GM19328 (cell line): ENCODE measurements at regions not wholly inside any gene's neighbourhood (a gene's known extent, or its start where the extent isn't known, plus 50 kb on each side); places are given as distances from the start of the nearest gene placed in this dataset.

Source experiments
- ATAC-seq: cut with Tn5 transposase; IDR thresholded peaks from one replicate; pipeline ENCODE4 v1.9.1; 2021; ENCODE audit warnings: mild to moderate bottlenecking, moderate library complexity; ENCODE audit not compliant: unreplicated experiment

DNA sequence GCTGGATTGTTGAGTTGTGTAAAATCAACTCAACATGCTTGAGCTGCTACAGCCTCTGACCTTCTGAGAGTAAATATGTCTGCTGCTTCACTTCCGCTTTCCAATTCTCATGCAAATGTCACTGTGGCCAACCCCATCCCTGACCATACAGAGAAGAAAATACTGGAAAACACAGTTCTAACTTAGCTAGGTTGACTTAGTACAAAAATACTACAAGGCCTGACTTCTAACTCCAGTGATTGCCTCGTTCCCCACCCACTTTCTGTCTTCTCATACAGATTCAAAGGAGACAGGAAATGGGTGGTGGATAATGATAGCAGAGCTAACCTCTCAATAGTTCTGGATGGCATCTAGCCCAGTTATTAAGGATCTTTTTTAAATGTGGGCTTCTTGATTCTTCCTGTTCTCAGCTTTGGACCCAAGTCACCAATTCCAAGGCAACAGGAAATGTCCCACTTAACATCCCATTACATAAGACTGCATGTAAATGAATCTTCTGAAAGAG lies 226.6 kb upstream of the SLC24A2 start:
- ATAC-seq, result no peak

DNA sequence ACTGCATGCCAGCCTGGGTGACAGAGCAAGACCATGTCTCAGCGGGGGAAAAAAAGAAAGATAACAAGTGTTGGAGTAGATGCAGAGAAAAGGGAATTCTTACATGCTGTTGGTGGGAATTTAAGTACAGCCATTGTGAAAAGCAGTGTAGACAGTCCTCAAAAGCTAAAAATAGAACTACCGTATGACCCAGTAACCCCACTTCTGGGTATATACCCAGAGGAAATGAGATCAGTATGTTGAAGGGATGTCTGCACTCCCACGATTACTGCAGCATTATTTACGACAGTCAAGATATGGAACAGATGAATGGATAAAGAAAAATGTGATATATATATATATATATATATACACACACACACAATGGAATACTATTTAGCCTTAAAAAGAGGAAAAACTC lies 225.3 kb upstream of the SLC24A2 start:
- no peak for ATAC-seq

DNA sequence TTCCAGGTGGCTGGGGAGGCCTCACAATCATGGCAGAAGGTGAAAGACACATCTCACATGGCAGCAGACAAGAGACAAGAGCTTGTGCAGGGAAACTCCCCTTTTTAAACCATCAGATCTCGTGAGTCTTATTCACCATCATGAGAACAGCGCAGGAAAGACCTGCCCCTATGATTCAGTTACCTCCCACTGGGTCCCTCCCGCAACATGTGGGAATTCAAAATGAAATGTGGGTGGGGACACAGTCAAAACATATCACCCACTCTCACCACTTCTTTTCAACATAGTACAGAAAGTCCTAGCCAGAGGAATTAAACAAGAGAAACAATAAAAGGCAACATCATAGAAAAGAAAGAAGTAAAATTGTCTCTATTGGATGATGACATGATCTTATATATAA lies 223.4 kb upstream of the SLC24A2 start:
- no peak for ATAC-seq

DNA sequence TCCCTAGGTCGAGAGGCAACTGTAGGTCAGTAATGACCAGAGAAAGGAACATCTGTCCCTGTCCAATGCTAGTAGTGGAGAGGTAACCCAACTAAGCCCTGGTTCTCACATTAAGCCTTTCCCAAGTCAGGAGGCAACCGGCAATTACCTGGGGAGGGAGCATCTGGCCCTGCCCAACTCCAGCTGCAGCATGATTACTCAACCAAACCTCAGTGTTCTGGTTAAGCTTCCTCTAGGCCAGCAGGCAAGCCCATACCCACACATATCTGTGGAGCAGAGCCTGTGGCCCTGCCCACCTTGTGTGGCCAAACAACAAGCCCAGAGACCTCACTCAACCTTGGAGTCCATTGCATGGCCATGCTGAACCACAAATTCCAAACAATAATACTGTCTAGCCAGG lies 220.8 kb upstream of the SLC24A2 start:
- no peak for ATAC-seq

DNA sequence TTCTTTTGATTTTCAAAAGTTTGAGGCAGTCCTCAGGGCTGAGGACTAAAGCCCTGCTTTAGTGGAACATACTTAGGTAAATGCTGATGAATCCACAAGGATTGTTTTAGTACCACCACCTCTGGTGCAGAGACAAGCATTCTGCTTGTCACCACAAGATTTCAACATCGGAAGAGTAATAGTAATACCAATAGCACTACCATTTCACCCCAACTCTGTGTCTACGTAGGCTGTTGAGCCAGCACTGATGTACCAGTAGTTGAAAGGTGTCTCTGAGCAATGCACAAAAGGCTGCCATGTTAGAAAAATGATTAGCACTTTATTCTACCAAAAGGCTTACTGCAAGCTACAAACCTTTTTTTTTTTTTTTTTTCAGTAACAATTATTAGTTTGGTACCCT lies 213.2 kb upstream of the SLC24A2 start:
- ATAC-seq, result no peak

DNA sequence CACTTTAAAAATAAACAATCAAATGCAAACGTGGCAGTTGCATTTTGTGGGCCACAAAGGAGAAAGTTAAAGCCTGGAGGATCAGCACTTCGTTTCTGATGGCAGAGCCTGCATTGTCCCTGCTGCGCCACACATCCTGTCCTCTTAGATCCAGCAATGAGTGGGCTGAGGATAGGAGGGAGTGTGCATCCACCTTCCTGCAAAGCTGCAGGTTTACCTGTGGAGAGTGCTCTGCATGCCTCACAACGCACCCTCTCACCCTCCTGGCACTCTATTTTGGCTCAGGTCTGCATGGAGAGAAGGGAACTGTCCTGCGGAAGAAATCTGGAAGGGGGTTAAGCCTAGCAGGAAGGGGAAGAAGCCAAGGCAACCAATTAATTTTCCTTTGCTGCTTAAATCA lies 212.2 kb upstream of the SLC24A2 start:
- no peak for ATAC-seq

DNA sequence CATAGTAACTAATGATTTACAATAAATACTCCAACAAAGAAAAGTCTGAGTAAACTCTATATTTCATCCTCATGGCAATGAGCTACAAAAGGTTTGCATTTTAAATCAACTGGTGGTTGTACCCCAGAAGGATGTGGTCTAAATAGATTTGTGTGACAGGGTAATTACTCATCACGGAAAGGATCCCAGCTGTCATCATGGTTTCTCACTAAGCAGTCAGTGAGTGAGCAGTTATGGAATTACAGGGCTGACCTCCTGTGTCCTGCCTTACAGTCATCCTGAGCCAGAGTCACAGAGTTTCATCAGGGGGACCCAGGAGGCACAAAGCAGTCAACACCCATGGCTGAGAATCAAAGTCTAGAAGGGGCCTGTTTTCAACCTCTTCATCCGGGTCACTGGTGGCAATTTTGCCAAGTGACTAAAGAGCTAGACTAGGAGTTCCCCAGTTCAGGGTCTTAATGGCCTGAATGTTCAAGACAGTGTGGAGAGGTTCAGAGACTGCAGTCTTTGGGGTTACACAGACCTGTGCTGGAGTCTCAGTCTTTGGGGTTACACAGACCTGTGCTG lies 210.7 kb upstream of the SLC24A2 start:
- ATAC-seq, result peak; percentile 83

DNA sequence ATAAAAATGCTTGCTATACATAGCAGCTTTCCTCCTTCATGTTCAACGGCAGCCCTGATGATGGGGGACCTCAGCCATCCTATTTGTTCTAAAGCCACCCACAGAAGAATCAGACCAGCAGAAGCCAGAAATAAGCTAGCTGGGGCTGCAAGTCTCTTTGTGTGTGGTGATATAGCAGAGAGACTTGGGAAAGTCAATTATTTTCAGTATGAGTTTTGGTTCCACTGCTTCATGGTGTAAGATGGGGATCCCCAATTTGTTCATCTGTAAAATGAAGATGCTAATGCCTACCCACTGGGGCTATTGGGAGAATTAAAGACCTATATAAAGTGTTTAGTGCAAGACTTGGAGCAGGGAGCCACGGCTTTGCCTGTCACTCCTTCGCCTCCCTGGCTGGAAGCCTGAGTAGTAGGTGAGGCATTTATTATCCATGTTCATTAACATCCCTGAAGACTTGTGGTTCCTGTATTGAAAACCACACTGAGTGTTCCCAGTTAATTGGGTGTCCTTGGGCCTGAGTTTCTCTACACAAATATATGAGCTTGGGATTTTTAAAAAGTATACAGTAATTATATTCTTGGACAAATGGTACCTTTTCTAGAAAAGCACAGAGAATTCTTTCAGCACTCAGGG lies 210.1 kb upstream of the SLC24A2 start:
- no peak for ATAC-seq

DNA sequence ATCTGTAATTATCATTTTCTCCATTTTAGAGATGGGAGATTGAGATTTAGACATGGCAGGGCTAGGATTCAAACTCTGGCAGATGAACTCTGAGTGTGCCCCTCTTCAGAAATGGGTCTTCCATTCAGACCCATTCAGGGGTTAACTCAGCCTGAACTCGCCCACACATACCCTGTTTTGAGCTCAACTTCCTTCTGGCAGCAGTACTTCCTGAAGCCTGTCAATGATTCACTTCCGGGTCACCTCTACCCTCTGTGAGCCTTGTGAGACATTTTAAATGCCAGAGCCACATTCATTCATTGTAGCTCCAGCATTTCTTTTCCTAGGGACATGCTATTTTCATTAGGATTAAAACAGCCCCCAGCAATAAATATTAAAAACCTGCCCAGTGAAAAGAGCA lies 209.3 kb upstream of the SLC24A2 start:
- ATAC-seq, result no peak

DNA sequence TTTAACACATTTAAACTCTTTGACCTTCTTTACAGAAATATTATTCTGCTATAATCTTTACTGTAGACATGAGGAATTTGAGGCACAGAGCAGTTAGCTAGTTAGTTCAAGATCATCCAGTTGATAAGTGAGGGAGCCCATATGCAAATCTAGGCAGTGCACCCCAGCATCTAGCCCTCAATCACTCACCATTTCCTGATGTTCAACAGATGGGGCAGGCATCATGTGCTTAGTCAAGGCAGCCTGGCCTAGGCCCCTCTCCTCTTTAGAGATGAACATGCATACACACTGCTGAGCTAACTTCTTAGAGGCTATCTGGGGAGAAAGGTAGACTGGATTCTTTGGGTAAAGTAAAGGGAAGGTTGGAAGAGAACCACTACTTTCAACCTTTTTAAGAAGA lies 206.8 kb upstream of the SLC24A2 start:
- ATAC-seq, result no peak

DNA sequence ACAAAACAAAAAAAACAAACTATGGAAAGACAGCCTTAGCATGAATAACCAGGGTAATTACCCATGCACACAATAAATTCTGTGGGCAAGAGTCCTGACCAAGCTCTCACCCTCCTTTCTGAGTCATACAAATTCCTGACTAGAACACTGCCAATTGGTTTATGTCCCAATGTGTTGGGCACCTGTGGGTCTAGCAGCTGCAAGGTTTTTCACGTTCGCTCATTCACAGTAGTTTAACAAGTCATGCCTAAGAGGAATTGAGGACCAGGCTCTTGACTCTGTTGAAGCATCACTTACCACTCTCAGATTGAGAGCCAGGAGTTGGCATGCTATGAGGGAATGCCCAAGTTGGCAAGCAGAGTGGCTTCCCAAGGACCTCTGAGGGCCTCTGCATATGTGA lies 205.5 kb upstream of the SLC24A2 start:
- no peak for ATAC-seq

DNA sequence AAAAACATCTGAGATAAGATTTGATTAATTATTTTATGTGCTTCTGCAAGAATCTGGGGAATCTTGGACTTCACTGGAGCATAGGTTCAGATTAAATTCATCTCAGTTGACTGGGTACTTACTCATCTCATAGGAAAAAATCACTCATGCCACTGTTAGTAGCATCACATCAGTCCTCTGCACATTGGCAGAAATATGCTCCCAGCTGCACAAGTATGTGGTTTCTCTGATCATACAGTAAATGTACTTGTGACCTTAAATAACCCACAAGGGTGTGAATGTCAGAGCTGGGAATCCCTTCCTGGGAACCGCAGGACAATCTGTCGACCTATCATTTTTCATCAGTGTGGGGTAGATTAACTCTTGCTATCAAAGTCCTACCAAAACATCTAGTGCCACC lies 203.7 kb upstream of the SLC24A2 start:
- no peak for ATAC-seq

DNA sequence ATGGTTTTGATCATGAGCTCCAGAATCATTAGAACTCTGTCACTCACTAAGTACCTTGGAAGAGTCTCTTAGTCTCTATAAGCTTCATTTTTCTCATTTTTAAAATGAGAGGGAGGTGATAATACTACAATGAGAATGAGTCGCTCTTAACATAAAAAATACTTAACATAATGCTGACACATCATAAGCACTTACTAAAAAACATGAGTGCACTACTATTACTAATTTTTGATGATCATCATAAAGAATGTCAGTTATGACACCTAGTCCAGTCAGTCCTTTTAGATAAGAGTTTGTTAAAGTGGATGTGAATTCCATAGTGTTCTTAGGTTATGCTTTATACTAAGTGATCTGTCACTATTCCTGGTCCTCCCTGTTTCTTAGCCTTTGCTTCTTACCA lies 200.4 kb upstream of the SLC24A2 start:
- no peak for ATAC-seq

DNA sequence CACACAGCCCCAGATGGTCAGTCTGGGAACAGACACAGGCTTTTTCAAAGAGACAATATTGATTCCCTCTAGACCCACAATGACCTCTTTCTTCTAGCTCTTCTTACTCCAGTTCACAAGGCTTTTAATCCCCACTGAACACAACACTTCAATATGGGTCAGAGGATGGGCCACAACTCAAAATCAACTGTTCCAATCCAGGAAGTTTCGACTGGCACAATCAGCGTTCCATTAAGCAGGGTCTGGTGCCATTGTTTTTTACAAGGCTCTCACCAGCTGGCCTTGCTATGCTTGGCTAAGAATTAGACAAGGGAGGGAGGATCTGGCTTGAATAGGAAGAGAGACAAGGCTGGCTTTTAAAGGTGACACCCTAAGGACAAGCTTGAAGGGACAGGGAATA lies 199.4 kb upstream of the SLC24A2 start:
- ATAC-seq, result no peak

DNA sequence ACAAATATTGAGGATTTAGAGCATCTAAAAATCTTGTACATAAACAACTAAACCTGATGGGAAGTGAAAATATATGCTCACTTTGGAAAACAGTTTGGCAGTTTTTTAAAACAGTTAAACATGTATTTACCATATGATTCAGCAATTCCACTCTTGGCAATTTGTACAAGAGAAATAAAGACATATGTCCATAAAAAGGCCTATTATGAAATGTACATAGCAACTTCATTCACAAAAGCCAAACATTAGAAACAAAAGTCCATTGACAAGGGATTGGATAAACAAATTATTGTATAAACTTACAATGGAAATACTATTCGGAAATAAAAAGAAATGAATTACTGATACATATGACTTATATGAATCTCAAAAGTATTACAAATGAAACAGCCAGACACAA lies 196.2 kb upstream of the SLC24A2 start:
- no peak for ATAC-seq

DNA sequence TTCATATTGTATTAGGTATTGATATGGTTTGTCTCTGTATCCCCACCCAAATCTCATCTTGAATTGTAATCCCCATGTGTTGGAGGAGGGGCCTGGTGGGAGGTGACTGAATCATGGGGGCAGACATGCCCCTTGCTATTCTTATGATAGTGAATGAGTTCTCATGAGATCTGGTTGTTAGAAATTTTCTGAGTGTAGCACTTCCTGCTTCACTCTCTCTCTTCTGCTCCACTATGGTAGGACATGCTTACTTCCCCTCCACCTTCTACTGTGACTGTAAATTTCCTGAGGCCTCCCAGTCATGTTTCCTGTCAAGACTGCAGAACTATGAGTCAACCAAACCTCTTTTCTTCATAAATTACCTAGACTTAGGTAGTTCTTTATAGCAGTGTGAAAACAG lies 187.4 kb upstream of the SLC24A2 start:
- no peak for ATAC-seq

DNA sequence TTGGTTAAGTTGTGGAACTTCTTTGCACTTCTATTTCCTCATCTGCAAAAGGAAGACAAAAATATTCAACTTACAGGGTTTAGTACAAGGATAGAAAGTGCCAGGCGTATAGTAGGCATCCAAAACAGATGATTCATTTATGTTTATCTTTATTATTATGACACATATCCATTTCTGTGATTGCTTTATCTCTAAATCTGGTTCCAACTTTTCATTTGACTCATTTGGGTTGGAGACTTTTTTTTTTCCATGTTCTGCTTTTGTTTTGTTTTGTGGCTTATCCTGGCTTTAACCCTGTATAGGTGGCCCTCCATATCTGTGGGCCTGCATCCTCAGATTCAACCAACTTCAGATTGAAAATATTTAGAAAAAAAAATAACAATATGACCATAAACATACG lies 186.7 kb upstream of the SLC24A2 start:
- no peak for ATAC-seq

DNA sequence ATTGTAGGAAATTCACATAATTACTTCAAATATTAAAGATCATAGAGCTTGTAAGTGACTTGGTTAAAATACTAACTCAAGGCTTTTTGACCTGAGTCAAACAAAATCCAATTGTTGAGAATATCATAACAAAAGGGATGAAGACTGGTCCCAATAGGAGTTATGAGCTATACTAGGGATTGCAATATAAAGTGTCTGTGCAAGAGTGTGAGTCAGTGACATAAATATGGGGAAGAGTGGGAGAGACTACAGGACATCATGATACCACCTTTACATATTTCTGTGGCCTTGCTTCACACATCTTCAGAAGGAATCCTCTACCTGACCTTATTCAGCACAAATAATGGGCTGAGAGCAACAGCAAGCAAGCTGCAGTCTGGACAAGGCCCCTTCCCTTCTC lies 180.9 kb upstream of the SLC24A2 start:
- no peak for ATAC-seq

DNA sequence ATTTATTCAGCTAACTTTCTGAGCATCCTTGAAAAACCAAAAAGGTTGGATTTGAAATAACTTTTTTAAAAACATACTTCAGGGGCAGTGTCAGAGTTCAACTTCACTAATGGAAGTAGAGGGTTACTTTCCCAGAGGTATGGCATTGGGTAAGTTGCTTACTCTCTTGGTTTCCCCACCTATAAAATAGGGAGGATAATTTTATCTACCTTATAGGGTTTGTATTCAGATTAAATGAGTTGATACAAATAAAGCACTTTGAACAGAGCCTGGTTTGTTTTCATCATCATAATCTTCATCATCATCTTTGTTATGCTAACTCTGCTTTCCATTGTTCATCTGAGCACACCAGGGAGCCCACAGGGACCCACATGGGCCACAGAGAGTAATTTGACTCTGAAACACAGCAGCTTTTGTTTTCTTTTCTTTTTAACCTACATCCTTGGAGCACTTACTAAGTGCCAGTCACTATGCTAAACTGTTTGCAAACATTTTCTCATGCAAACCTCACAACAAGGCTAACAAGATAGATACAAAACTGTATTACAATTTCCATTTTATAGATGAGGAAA lies 179.1 kb upstream of the SLC24A2 start:
- ATAC-seq, result no peak

DNA sequence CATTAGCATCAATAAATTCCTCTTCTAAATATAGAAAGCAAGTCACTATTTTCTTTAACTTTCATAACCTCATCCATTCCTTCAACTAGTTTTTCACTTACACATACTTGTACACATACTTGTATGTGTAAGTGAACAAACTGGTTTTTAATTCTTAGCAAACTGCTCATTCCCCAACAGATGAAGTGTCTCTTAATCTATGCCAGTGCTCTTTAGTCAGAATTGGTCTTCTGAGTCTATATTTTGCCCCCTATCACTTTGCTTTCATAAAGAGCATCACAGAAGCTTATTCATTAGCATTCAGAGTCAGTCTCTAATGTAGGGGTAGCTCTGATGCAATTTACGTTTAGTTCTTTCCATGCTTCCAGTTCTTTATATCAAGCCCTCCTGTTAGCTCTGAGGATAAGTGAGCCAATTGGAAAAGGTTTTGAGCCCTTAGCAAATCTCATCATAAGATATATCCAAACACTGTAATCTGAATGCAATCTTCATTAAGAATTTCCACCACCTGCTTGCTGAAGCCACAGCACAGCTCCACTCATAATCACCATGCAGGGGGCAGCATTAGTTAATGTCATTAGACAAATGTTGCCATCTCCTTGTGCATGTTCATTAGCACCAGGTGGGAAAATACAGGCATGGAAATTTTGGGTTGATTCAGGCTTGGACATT lies 178.5 kb upstream of the SLC24A2 start:
- no peak for ATAC-seq

DNA sequence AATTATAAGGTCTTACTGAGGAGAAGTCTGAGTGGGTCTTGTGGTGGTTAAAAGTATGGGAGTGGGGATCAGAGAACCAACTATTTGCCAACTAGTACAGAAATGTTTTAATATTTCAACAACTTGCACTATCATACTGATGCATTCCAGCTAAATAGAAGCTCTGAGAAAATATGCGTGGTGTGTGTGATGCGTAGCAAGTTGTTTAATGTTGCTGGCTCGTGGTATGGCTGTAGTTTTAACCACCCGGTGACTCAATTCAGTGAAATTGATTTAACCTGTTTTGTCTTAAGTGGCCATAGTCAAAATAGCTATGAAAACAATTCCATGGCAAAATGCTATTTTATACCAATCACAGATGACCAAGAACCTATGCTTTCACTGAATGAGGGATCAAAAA lies 176.5 kb upstream of the SLC24A2 start:
- no peak for ATAC-seq

DNA sequence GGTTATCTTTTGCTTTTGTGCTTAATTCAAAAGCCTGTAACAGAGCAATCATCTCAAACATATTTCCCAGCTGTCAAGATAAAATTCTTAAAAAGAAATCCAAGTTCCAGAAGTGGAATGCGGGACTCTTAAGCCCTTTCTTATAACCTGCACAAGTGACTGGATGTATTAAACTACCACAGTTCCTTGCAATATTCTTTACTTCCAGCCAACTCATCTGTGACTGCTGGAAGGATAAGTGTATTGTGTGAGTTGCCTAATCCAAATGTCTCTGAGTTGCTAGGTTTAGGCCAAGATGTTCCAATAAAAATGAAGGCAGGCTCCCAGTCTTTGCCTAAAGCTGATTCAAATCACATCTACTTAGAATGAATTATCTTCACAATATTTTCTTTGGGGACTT lies 159.2 kb upstream of the SLC24A2 start:
- ATAC-seq, result no peak
